HepG2 (cell line): ENCODE measurements at regions not wholly inside any gene's neighbourhood (a gene's known extent, or its start where the extent isn't known, plus 50 kb on each side); places are given as distances from the start of the nearest gene placed in this dataset.

ENCODE experiments used
- BHLHE40 ChIP-seq: IDR thresholded peaks from 2 replicates; pipeline ENCODE4 v1.6.1; 2011; ENCODE audit warnings: low read length, improper control_type of control experiment
- HNRNPH1 ChIP-seq: fragments of 200-400 bp; formaldehyde crosslinking; optimal IDR thresholded peaks from 2 replicates; pipeline ENCODE3; 2017; ENCODE audit warnings: mild to moderate bottlenecking, low read depth, low read length
- NCOA5 ChIP-seq: sonication (generic); formaldehyde crosslinking; IDR thresholded peaks from 2 replicates; pipeline ENCODE4 v1.4.0; 2020; ENCODE audit warnings: missing genetic modification reagents
- NFKBIZ ChIP-seq: IDR thresholded peaks from 2 replicates; pipeline ENCODE4 v1.6.1; 2018; ENCODE audit warnings: missing genetic modification reagents, missing compliant biosample characterization
- RARG ChIP-seq: sonication (generic); formaldehyde crosslinking; IDR thresholded peaks from 2 replicates; pipeline ENCODE4 v1.4.0; 2020; ENCODE audit warnings: low read depth, mild to moderate bottlenecking, missing genetic modification reagents
- TMF1 ChIP-seq: sonication (generic); formaldehyde crosslinking; IDR thresholded peaks from 2 replicates; pipeline ENCODE4 v1.8.1; 2022; ENCODE audit warnings: low read depth, missing genetic modification reagents
- ZBTB42 ChIP-seq: sonication (generic); formaldehyde crosslinking; IDR thresholded peaks from 2 replicates; pipeline ENCODE4 v1.5.0; 2020; ENCODE audit warnings: mild to moderate bottlenecking, missing genetic modification reagents
- TF ChIP-seq, protein P1 (sequence below): sonication (generic); formaldehyde crosslinking; IDR thresholded peaks from 2 replicates; pipeline ENCODE4 v1.4.0; 2020; ENCODE audit warnings: mild to moderate bottlenecking, missing genetic modification reagents, borderline replicate concordance
- TF ChIP-seq, protein P2 (sequence below): IDR thresholded peaks from 2 replicates; pipeline ENCODE4 v1.4.0; 2020; ENCODE audit warnings: mild to moderate bottlenecking, missing genetic modification reagents
- TF ChIP-seq, protein P3 (sequence below): sonication (generic); formaldehyde crosslinking; IDR thresholded peaks from 2 replicates; pipeline ENCODE4 v1.4.0; 2020; ENCODE audit warnings: mild to moderate bottlenecking, missing genetic modification reagents
- TF ChIP-seq, protein P4 (sequence below): sonication (generic); formaldehyde crosslinking; conservative IDR thresholded peaks from 2 replicates; pipeline ENCODE4 v1.8.1; 2023; ENCODE audit warnings: missing genetic modification reagents
- TF ChIP-seq, protein P5 (sequence below): sonication (generic); formaldehyde crosslinking; IDR thresholded peaks from 2 replicates; pipeline ENCODE4 v1.4.0; 2020; ENCODE audit warnings: missing genetic modification reagents

DNA sequence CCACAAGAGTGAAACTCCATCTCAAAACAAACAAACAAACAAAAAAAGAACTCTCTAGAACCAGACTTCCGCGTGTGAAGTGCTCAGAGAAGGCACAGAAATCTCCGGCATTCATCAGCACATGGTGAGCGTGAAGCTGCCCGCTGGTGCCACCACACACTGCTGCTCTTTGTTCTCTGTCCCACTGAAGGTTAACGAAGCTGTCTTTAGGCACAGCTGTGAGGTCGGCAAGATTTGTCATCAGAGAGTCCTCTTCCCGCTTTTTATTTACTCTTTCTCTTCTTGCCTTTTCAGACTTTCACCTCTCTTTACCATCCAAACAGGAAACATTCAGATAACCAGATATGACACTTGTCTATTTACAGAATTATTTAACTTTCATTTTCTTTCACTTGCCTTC, 115.2 kb upstream of the ARGLU1 start (continued):
- TF ChIP-seq, protein P1, sequence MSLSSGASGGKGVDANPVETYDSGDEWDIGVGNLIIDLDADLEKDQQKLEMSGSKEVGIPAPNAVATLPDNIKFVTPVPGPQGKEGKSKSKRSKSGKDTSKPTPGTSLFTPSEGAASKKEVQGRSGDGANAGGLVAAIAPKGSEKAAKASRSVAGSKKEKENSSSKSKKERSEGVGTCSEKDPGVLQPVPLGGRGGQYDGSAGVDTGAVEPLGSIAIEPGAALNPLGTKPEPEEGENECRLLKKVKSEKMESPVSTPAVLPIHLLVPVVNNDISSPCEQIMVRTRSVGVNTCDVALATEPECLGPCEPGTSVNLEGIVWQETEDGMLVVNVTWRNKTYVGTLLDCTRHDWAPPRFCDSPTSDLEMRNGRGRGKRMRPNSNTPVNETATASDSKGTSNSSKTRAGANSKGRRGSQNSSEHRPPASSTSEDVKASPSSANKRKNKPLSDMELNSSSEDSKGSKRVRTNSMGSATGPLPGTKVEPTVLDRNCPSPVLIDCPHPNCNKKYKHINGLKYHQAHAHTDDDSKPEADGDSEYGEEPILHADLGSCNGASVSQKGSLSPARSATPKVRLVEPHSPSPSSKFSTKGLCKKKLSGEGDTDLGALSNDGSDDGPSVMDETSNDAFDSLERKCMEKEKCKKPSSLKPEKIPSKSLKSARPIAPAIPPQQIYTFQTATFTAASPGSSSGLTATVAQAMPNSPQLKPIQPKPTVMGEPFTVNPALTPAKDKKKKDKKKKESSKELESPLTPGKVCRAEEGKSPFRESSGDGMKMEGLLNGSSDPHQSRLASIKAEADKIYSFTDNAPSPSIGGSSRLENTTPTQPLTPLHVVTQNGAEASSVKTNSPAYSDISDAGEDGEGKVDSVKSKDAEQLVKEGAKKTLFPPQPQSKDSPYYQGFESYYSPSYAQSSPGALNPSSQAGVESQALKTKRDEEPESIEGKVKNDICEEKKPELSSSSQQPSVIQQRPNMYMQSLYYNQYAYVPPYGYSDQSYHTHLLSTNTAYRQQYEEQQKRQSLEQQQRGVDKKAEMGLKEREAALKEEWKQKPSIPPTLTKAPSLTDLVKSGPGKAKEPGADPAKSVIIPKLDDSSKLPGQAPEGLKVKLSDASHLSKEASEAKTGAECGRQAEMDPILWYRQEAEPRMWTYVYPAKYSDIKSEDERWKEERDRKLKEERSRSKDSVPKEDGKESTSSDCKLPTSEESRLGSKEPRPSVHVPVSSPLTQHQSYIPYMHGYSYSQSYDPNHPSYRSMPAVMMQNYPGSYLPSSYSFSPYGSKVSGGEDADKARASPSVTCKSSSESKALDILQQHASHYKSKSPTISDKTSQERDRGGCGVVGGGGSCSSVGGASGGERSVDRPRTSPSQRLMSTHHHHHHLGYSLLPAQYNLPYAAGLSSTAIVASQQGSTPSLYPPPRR (CRISPR knock-in tag): no peak
- TF ChIP-seq, protein P2, sequence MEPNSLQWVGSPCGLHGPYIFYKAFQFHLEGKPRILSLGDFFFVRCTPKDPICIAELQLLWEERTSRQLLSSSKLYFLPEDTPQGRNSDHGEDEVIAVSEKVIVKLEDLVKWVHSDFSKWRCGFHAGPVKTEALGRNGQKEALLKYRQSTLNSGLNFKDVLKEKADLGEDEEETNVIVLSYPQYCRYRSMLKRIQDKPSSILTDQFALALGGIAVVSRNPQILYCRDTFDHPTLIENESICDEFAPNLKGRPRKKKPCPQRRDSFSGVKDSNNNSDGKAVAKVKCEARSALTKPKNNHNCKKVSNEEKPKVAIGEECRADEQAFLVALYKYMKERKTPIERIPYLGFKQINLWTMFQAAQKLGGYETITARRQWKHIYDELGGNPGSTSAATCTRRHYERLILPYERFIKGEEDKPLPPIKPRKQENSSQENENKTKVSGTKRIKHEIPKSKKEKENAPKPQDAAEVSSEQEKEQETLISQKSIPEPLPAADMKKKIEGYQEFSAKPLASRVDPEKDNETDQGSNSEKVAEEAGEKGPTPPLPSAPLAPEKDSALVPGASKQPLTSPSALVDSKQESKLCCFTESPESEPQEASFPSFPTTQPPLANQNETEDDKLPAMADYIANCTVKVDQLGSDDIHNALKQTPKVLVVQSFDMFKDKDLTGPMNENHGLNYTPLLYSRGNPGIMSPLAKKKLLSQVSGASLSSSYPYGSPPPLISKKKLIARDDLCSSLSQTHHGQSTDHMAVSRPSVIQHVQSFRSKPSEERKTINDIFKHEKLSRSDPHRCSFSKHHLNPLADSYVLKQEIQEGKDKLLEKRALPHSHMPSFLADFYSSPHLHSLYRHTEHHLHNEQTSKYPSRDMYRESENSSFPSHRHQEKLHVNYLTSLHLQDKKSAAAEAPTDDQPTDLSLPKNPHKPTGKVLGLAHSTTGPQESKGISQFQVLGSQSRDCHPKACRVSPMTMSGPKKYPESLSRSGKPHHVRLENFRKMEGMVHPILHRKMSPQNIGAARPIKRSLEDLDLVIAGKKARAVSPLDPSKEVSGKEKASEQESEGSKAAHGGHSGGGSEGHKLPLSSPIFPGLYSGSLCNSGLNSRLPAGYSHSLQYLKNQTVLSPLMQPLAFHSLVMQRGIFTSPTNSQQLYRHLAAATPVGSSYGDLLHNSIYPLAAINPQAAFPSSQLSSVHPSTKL (CRISPR knock-in tag): peak; percentile 54
- TF ChIP-seq ZBTB42 (CRISPR knock-in tag) (no peak), NFKBIZ (CRISPR knock-in tag) (no peak), TMF1 (CRISPR knock-in tag) (no peak), BHLHE40 (no peak), HNRNPH1 (no peak), RARG (CRISPR knock-in tag) (no peak), NCOA5 (CRISPR knock-in tag) (no peak)
- TF ChIP-seq, protein P3, sequence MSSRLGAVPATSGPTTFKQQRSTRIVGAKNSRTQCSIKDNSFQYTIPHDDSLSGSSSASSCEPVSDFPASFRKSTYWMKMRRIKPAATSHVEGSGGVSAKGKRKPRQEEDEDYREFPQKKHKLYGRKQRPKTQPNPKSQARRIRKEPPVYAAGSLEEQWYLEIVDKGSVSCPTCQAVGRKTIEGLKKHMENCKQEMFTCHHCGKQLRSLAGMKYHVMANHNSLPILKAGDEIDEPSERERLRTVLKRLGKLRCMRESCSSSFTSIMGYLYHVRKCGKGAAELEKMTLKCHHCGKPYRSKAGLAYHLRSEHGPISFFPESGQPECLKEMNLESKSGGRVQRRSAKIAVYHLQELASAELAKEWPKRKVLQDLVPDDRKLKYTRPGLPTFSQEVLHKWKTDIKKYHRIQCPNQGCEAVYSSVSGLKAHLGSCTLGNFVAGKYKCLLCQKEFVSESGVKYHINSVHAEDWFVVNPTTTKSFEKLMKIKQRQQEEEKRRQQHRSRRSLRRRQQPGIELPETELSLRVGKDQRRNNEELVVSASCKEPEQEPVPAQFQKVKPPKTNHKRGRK (CRISPR knock-in tag): no peak
- TF ChIP-seq, protein P4, sequence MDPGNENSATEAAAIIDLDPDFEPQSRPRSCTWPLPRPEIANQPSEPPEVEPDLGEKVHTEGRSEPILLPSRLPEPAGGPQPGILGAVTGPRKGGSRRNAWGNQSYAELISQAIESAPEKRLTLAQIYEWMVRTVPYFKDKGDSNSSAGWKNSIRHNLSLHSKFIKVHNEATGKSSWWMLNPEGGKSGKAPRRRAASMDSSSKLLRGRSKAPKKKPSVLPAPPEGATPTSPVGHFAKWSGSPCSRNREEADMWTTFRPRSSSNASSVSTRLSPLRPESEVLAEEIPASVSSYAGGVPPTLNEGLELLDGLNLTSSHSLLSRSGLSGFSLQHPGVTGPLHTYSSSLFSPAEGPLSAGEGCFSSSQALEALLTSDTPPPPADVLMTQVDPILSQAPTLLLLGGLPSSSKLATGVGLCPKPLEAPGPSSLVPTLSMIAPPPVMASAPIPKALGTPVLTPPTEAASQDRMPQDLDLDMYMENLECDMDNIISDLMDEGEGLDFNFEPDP (CRISPR knock-in tag): no peak
- TF ChIP-seq, protein P5, sequence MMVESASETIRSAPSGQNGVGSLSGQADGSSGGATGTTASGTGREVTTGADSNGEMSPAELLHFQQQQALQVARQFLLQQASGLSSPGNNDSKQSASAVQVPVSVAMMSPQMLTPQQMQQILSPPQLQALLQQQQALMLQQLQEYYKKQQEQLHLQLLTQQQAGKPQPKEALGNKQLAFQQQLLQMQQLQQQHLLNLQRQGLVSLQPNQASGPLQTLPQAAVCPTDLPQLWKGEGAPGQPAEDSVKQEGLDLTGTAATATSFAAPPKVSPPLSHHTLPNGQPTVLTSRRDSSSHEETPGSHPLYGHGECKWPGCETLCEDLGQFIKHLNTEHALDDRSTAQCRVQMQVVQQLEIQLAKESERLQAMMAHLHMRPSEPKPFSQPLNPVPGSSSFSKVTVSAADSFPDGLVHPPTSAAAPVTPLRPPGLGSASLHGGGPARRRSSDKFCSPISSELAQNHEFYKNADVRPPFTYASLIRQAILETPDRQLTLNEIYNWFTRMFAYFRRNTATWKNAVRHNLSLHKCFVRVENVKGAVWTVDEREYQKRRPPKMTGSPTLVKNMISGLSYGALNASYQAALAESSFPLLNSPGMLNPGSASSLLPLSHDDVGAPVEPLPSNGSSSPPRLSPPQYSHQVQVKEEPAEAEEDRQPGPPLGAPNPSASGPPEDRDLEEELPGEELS (CRISPR knock-in tag): 0 out of 2 replicates have a peak, but pooled peaks have one; percentile 24
